Heart right ventricle (tissue), 16 donors: ENCODE measurements at regions not wholly inside any gene's neighbourhood (a gene's known extent, or its start where the extent isn't known, plus 50 kb on each side); places are given as distances from the start of the nearest gene placed in this dataset.
A peak's percentile ranks its signal among the peaks of the same experiment; 100 is the strongest.
"Not testable (repeated sequence)": the region's sequence is repeated elsewhere in the genome, so short reads cannot be mapped to it uniquely, and the experiment has no call there.

ENCODE experiments used
- ATAC-seq, 8 donors: fragments of 200-7000 bp; cut with Tn5 transposase; one replicate each; pipeline ENCODE4 v1.9.1; 2020; ENCODE audit warnings: mild to moderate bottlenecking in 8 of 8, moderate library complexity in 8 of 8, moderate number of reproducible peaks in 1 of 8
- DNase-seq, 2 donors: peaks; one replicate each; pipeline ENCODE4 v3.0.0-alpha.2; 2020
- H3K27ac ChIP-seq, 10 donors: fragments of 200-600 bp; sonication (generic) in 2 of 10; one replicate each; pipeline versions ENCODE4 v1.5.0 to v1.8.0; 2020 to 2022; ENCODE audit warnings: mild to moderate bottlenecking in 3 of 10
- H3K27me3 ChIP-seq, 7 donors: fragments of 200-600 bp; one replicate each; pipeline ENCODE4 v1.8.0; 2021 to 2022; ENCODE audit warnings: mild to moderate bottlenecking in 2 of 7
- H3K36me3 ChIP-seq, 9 donors: fragments of 200-600 bp; sonication (generic) in 1 of 9; one replicate each; pipeline versions ENCODE4 v1.5.0 to v1.8.0; 2020 to 2022; ENCODE audit warnings: mild to moderate bottlenecking in 2 of 9
- H3K4me1 ChIP-seq, 9 donors: fragments of 200-600 bp; sonication (generic) in 1 of 9; one replicate each; pipeline versions ENCODE4 v1.5.0 to v1.8.0; 2020 to 2022; ENCODE audit warnings: mild to moderate bottlenecking in 4 of 9
- H3K4me3 ChIP-seq, 10 donors: fragments of 200-600 bp; sonication (generic) in 2 of 10; one replicate each; pipeline versions ENCODE4 v1.5.0 to v1.8.0; 2020 to 2022; ENCODE audit warnings: mild to moderate bottlenecking in 7 of 10, moderate library complexity in 2 of 10
- H3K9me3 ChIP-seq, 11 donors: fragments of 200-600 bp in 10 of 11; sonication (generic) in 2 of 11; one replicate each; pipeline versions ENCODE4 v1.5.0 to v1.8.0; 2013 to 2022; ENCODE audit warnings: mild to moderate bottlenecking in 2 of 11, control low read depth in 1 of 11, moderate library complexity in 1 of 11
- CTCF ChIP-seq, 9 donors: fragments of 200-600 bp; sonication (generic) in 2 of 9; IDR thresholded peaks; one replicate each; pipeline versions ENCODE4 v1.5.0 to v1.8.0; 2021 to 2022; ENCODE audit warnings: antibody characterized with exemption in 9 of 9, mild to moderate bottlenecking in 5 of 9, moderate library complexity in 1 of 9
- WGBS, 2 donors: extraction: QIAGEN DNeasy Blood & Tissue Kit; methylation state at CpG; one replicate each; pipeline ENCODE4 v1.1.7; 2013; ENCODE audit warnings: inconsistent platforms in 1 of 2; 5-methylcytosine and 5-hydroxymethylcytosine counted together
- intact Hi-C, 10 donors: fragments of 100-400 bp; cut with DNase I; formaldehyde crosslinking; loops; one replicate each; pipeline versions ENCODE4 v1.11.1 to v1.14.2; 2022
- donor health status: Arrhythmogenic right ventricular cardiomyopathy.
- donor health status: ischemic (EF 13 %, LVEDD 7.1; RV severe dilation, severe dysfunction).
- donor health status: healthy with polysubstance abuse.
- donor health status: DM: no; HTN: yes; CAD: no.
- donor health status: DM: no; HTN: no; CAD: no.
- donor health status: ischemic (EF 25% LVEDD 6.9; RV normal size, moderate dysfunction).
- donor health status: ischemic (EF 25% LVEDD 5.7; RV mildly dilated, moderate dysfunction).
- donor health status: healthy.
- donor health status: DM: yes; HTN: yes; CAD: no.
- donor health status: Ischemic cardiomyopathy.
- donor health status: ischemic (EF 35%, LVEDD 5.7; RV mildly dilated, moderate dysfunction).
- donor health status: nonischemic (EF 11% LVEDD 7.7; RV severe dilation, severe dysfunction).
- donor health status: DM: yes; HTN: yes; CAD: no.
- donor health status: PGD.
- donor health status: ischemic (EF 29% LVEDD 5.4; RV normal size, mild dysfunction).
- donor health status: nonischemic (EF 23%, LVEDD 6.1; RV moderate dilation, normal function).

GRCh38 chr16:29232811-29233704 is 173.5 kb downstream of the NPIPB11 start:
- intact Hi-C loops = no loop called here
- DNase-seq (no peak), ATAC-seq (no peak)
- TF ChIP-seq CTCF (IDR thresholded peaks at IDR 0.05) = no peak
- Histone ChIP-seq H3K36me3 (no peaks in the 10 kb centered on the region), H3K4me1 (peaks cover 0 to 23% (median 0%) of the 10 kb centered on the region in 9 donors), H3K4me3 (no peak overlapping the region), H3K27ac (no peak overlapping the region), H3K9me3 (no peaks in the 10 kb centered on the region), H3K27me3 (no peaks in the 10 kb centered on the region)
- 94 to 96% methylated on average over 30 of the region's 30 CpGs for WGBS, 2 donors

GRCh38 chr16:29232160-29232705 is 174.3 kb downstream of the NPIPB11 start:
- H3K36me3 ChIP-seq, H3K27ac ChIP-seq, intact Hi-C loops, DNase-seq, ATAC-seq, H3K27me3 ChIP-seq, H3K4me3 ChIP-seq, H3K9me3 ChIP-seq: not testable (repeated sequence)
- H3K4me1 ChIP-seq = peaks cover 0 to 23% (median 0%) of the 10 kb centered on the region in 9 donors
- 95 to 96% methylated on average over 10 of the region's 10 CpGs for WGBS, 2 donors

GRCh38 chr16:29231244-29231643 is 175.3 kb downstream of the NPIPB11 start:
- no peak for TF ChIP-seq CTCF (IDR thresholded peaks at IDR 0.05)
- intact Hi-C loops = no loop called here
- DNase-seq (no peak), ATAC-seq (peak in 7 of 8 donors; percentile 18 to 34 (median 27))
- no peak overlapping the region for H3K27ac ChIP-seq
- H3K36me3 ChIP-seq = no peaks in the 10 kb centered on the region
- H3K9me3 ChIP-seq = no peaks in the 10 kb centered on the region
- WGBS, 2 donors = 58 to 62% methylated on average over 18 of the region's 18 CpGs
- H3K4me1 ChIP-seq = peaks cover 0 to 23% (median 0%) of the 10 kb centered on the region in 9 donors
- H3K27me3 ChIP-seq = no peaks in the 10 kb centered on the region
- no peak overlapping the region for H3K4me3 ChIP-seq

GRCh38 chr16:29230671-29231096 is 175.8 kb downstream of the NPIPB11 start:
- peaks cover 0 to 23% (median 0%) of the 10 kb centered on the region in 9 donors for H3K4me1 ChIP-seq
- peak overlapping the region in 1 of 10 donors; percentile 14 for H3K4me3 ChIP-seq
- H3K9me3 ChIP-seq = no peaks in the 10 kb centered on the region
- DNase-seq (no peak), ATAC-seq (peak in 5 of 8 donors; percentile 2 to 31 (median 25))
- intact Hi-C loops = no loop called here
- TF ChIP-seq CTCF (IDR thresholded peaks at IDR 0.05) = no peak
- peak overlapping the region in 2 of 10 donors; percentile 28 to 37 for H3K27ac ChIP-seq
- no peaks in the 10 kb centered on the region for H3K36me3 ChIP-seq
- H3K27me3 ChIP-seq = no peaks in the 10 kb centered on the region
- WGBS, 2 donors = 59 to 66% methylated on average over 22 of the region's 22 CpGs

DNA sequence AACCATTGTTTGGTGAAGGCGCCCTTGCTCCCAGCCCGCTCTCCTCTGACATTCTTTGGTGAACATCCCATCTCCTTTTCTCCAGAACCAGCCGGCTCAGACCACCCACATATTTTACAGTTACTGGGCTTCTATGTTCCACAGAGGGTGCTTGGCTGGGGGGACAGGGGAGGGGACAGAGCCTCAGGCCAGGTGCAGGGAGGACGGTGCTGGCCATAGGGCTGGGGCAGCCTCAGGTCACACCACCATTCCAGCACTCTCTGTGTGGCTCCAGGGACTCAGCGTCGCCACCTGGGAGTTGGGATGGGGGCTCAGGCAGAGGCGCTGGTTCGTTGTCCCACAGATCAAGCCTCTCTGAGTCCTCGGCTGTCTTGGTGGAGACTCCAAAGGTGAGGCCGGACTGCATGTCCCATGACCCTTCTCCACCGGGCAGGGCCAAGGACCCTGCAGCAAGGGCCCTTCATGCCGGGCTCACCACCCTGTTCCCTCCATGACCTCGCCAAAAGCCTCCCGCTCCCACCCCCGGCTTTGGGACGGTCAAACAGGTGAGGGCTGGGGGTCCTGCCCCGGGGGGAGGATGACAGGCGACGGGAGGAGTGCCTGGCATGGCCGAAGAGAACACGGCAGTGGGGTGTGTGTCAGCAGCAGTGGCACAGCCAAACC is 176.4 kb downstream of the NPIPB11 start:
- WGBS, 2 donors = 91 to 93% methylated on average over 21 of the region's 21 CpGs

GRCh38 chr16:29229616-29230005 is 176.9 kb downstream of the NPIPB11 start:
- DNase-seq, intact Hi-C loops: not testable (repeated sequence)

More for the DNA sequence above, 176.4 kb downstream of the NPIPB11 start:
- DNase-seq, ATAC-seq, H3K27me3 ChIP-seq, H3K9me3 ChIP-seq, H3K36me3 ChIP-seq, H3K27ac ChIP-seq, intact Hi-C loops, H3K4me3 ChIP-seq: not testable (repeated sequence)
- peaks cover 0 to 23% (median 0%) of the 10 kb centered on the region in 9 donors for H3K4me1 ChIP-seq

DNA sequence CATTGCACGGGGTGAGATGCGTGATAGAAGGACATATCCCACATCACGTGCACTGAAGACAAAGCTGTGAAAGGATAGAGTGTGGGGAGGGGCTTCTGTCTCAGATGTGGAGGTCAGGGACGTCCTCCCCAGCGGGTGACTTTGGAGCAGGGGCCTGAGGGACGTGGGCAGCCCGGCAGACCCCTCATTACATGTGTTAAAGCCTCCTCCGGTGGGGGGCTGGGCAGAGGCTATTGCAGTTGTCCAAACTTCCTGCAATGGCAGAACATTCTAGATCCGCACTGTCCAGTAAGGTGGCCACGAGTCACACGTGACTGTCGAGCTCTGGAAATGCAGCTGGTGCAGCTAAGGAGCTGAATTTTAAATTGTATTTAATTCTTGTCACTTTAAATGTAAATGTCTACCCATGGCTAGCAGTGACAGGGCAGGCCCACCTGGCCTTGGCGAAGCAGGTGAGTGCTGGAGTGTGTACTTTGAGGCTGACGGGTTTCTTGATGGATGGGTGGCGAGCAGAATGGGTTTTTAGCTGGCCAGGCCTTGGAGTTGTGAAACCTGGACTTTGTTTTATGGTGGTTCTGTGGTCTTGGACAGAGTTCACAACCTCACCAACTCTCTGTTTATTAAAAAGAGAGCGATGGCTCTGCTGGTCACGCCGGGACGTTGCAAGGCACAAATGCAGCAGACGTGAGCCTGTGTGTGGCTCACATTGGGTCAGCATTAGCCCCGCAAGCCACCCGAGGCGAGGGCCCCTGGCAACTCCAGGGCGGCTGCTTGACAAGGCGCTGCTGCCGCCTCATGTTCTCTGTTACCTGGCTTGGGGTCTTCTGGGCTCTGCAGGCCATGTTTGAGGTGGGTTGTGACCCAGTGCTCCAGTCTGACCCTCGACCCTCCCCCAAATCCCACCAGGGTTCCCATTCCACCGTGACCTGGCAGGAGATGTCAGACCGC is 177.6 kb downstream of the NPIPB11 start:
- H3K9me3 ChIP-seq, DNase-seq, H3K4me3 ChIP-seq, H3K27me3 ChIP-seq, H3K36me3 ChIP-seq, intact Hi-C loops, ATAC-seq: not testable (repeated sequence)
- WGBS, 2 donors = 92 to 95% methylated on average over 25 to 28 of the region's 29 CpGs
- peak overlapping the region in 1 of 10 donors; percentile 25 for H3K27ac ChIP-seq
- peaks cover 0 to 23% (median 0%) of the 10 kb centered on the region in 9 donors for H3K4me1 ChIP-seq

More at GRCh38 chr16:29229616-29230005, 176.9 kb downstream of the NPIPB11 start:
- H3K27ac ChIP-seq, H3K36me3 ChIP-seq, ATAC-seq, H3K4me3 ChIP-seq, H3K27me3 ChIP-seq, H3K9me3 ChIP-seq: not testable (repeated sequence)
- peaks cover 0 to 23% (median 0%) of the 10 kb centered on the region in 9 donors for H3K4me1 ChIP-seq
- 76 to 85% methylated on average over 8 of the region's 8 CpGs for WGBS, 2 donors
